ENCODE measurements at regions not wholly inside any gene's neighbourhood (a gene's known extent, or its start where the extent isn't known, plus 50 kb on each side); places are given as distances from the start of the nearest gene placed in this dataset.

DNA sequence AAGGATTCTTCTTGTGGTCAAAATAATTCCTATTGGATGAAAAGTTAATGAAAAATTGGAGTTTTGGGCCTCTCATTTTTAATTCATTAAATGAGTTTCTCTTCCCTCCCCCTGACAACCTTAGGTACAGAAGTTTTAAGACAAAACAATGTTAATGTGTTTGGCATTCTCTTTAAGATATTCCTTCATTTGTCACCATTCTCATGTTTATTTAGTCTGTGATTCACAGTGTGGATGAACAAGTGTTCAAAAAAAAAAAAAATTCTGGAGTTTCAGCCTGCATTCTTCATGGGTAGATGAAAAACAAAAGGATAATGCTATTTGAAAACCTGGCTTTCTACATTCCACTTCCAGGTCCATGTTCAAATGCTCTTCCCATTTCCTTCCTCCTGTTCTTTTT, 172.6 kb upstream of the LUZP2 start:
- intact Hi-C loops (cut with DNase I; ENCODE audit: low total_unique reads) = no loop called here
- TF ChIP-seq, protein P1, sequence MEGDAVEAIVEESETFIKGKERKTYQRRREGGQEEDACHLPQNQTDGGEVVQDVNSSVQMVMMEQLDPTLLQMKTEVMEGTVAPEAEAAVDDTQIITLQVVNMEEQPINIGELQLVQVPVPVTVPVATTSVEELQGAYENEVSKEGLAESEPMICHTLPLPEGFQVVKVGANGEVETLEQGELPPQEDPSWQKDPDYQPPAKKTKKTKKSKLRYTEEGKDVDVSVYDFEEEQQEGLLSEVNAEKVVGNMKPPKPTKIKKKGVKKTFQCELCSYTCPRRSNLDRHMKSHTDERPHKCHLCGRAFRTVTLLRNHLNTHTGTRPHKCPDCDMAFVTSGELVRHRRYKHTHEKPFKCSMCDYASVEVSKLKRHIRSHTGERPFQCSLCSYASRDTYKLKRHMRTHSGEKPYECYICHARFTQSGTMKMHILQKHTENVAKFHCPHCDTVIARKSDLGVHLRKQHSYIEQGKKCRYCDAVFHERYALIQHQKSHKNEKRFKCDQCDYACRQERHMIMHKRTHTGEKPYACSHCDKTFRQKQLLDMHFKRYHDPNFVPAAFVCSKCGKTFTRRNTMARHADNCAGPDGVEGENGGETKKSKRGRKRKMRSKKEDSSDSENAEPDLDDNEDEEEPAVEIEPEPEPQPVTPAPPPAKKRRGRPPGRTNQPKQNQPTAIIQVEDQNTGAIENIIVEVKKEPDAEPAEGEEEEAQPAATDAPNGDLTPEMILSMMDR (IDR thresholded peaks at IDR 0.05) = no peak
- no peak for TF ChIP-seq POLR2A (IDR thresholded peaks at IDR 0.05)
- no peak overlapping the region for H3K4me3 ChIP-seq (ENCODE audit: low read depth, poor library complexity, severe bottlenecking)

DNA sequence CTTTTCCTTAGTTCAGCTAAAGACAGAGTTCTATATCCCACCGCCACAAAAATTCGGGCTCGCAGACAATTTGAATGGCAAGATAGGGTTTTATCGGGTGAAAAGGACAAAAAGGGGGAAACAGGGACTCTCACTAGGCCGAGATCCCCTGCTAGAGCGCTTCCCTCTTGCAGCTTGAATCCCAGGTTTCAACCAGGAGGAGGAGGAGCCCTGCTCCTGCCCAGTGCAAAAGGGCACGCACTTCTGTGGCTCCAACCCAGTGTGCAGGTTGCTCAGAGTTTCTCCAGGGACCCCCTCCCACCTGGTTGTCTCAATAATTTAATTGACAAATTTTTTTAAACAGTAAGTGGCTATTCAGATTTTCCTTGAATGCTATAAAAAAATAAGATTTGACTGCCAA, 152.6 kb upstream of the LUZP2 start:
- TF ChIP-seq, protein P1 (IDR thresholded peaks at IDR 0.05) = no peak
- no peak for TF ChIP-seq POLR2A (IDR thresholded peaks at IDR 0.05)
- H3K4me3 ChIP-seq (ENCODE audit: low read depth, poor library complexity, severe bottlenecking) = no peak overlapping the region
- DNase-seq (ENCODE audit: low spot score in 2 of 2) = no peak
- 78 to 80% methylated on average over 7 of the region's 7 CpGs for WGBS, 2 donors
- intact Hi-C loops (cut with DNase I; ENCODE audit: low total_unique reads) = no loop called here

More for the DNA sequence above, 172.6 kb upstream of the LUZP2 start:
- no peak for DNase-seq (ENCODE audit: low spot score in 2 of 2)

DNA sequence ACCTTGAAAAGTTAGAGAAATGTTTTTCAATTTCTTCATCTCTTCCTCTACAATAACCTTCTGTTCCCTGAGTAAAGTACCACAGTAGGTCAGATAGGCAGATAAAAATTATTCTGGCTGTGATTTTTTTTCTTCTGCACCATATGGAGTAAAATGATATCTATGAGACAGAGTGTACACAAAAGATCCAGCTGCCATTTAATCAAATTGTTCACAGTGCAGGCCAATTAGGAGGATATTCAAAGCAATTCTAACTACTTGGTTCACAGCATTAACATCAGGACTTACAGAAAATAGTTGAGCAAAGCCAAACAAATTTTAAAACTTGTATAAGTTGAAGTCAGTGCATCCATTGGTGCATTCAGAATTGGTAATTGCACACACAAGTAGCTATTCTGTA, 147.9 kb upstream of the LUZP2 start:
- H3K4me3 ChIP-seq (ENCODE audit: low read depth, poor library complexity, severe bottlenecking) = no peak overlapping the region
- TF ChIP-seq POLR2A (IDR thresholded peaks at IDR 0.05) = no peak
- TF ChIP-seq, protein P1 (IDR thresholded peaks at IDR 0.05) = no peak
- intact Hi-C loops (cut with DNase I; ENCODE audit: low total_unique reads) = no loop called here

DNA sequence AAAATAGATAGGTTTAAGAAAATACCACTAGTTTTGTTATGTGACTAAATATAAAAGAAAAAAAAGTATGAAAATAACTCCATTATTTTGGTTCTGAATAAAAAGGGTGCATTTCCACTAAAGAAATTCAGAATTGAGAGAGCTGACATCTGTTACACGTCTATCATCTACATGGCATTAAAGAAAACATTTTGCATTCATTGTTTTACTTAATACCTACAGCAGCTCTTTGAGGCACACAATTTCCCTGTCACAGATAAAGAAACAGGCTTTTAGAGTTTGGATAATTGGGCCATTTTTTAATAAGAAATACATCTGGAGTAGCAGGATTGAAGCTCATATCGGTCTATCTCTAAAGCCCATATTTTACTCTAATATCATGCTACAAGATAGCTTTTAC, 145.7 kb upstream of the LUZP2 start:
- no peak for TF ChIP-seq POLR2A (IDR thresholded peaks at IDR 0.05)
- TF ChIP-seq, protein P1 (IDR thresholded peaks at IDR 0.05) = no peak
- H3K4me3 ChIP-seq (ENCODE audit: low read depth, poor library complexity, severe bottlenecking) = no peak overlapping the region
- no peak for DNase-seq (ENCODE audit: low spot score in 2 of 2)
- intact Hi-C loops (cut with DNase I; ENCODE audit: low total_unique reads) = no loop called here
- 34 to 54% methylated on average over 2 of the region's 2 CpGs for WGBS, 2 donors

More for the DNA sequence above, 147.9 kb upstream of the LUZP2 start:
- DNase-seq (ENCODE audit: low spot score in 2 of 2) = no peak

DNA sequence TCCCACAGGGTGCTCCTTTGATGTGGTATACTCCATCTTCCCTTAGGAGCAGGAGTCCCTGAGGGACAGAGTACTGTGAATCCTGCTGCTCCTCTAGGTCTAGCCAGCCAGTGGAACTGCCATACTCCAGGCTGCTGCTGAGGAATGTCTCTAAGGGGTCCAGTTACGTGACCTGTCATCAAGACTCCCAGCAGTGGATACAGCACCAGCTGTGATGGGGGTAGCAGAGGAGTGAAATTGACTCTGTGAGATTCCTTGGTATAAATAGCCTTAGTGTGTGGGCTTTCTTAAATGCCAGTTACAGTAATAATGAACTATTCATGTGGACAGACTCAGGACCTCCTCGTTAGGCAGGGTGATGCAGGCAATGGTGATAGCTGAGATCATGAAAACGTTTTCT, 140.4 kb upstream of the LUZP2 start:
- DNase-seq (ENCODE audit: low spot score in 2 of 2) = no peak
- TF ChIP-seq, protein P1 (IDR thresholded peaks at IDR 0.05) = no peak
- TF ChIP-seq POLR2A (IDR thresholded peaks at IDR 0.05) = no peak

DNA sequence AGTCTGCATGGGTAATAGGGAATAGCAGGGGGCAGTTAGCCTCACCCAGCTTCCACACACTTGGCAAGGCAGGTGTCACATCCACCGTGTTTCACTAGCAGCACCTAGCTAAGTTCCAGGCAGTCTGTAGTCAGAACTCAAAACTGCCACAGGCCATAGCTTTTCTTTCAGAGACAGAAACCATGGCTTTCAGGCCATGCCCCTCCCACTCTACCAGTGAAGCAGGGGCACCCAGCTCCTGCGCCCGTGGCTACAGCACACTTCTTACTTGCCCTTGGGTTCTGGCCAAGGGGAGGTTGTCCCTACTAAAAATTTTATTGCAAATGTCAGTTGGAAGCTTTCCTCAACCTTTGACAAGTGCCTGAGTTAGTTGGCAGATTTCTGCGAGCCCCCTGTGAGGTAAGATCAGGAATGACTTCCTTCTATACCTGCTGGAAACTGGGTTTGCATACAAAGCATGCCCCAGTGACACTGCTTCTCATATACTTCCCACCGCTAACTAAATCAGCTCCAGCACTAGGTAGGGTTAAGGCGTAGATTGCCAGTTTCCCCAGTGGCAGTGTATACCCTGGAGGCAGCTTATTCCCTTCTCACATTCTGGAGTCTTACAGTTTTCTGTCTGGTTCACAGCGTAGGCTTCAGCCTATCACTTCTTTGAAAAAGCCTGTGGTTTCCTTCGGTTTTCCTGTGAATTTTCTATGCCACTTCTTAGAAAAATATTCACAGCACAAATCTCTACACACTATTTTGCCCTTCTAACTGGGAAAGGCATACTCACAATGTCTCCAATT, 139.0 kb upstream of the LUZP2 start:
- TF ChIP-seq POLR2A (IDR thresholded peaks at IDR 0.05) = no peak
- TF ChIP-seq, protein P1 (IDR thresholded peaks at IDR 0.05) = no peak
- no peak for DNase-seq (ENCODE audit: low spot score in 2 of 2)
- intact Hi-C loops (cut with DNase I; ENCODE audit: low total_unique reads) = no loop called here
- H3K4me3 ChIP-seq (ENCODE audit: low read depth, poor library complexity, severe bottlenecking) = no peak overlapping the region
- WGBS, 2 donors = 60 to 70% methylated on average over 8 of the region's 8 CpGs

More for the DNA sequence above, 140.4 kb upstream of the LUZP2 start:
- H3K4me3 ChIP-seq (ENCODE audit: low read depth, poor library complexity, severe bottlenecking) = no peak overlapping the region
- intact Hi-C loops (cut with DNase I; ENCODE audit: low total_unique reads) = no loop called here
- WGBS, 2 donors = 70 to 72% methylated on average over 3 of the region's 3 CpGs
